IPS-NIHi7 (cell line): ENCODE measurements at regions not wholly inside any gene's neighbourhood (a gene's known extent, or its start where the extent isn't known, plus 50 kb on each side); places are given as distances from the start of the nearest gene placed in this dataset.
"Not testable (repeated sequence)": the region's sequence is repeated elsewhere in the genome, so short reads cannot be mapped to it uniquely, and the experiment has no call there.

Experiments used
- DNase-seq: peaks from one replicate; pipeline ENCODE4 v3.0.0; 2012; ENCODE audit warnings: mixed read lengths; ENCODE audit errors: extremely low spot score

GRCh38 chrX:125198546-125198945, 121.1 kb upstream of the TEX13C start:
- no peak for DNase-seq

- DNase-seq = peak; percentile 17
These were observed 117.0 kb upstream of the TEX13C start for GRCh38 chrX:125202591-125203248.

DNA sequence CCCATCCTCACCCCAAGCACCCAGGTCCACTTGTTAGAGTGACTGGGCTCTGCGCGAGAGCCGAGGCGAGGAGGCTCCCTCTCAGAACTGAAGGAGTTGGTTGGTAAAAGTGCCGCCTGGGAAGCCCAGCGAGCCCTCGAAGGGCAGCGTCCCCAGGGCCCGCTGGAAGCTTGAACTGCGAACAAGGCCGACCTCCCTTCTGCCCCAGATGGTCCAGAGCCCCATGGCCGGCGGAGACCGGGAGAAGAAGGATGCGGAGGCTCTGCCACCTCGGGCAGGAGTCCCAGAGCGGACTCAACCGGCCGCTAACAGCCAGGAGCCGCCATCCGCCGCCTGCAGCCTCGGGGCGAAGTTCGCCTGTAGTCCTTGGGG, 116.3 kb upstream of the TEX13C start:
- DNase-seq = peak; percentile 28

- DNase-seq = peak; percentile 37
These were observed 115.7 kb upstream of the TEX13C start for GRCh38 chrX:125203737-125204578.

DNA sequence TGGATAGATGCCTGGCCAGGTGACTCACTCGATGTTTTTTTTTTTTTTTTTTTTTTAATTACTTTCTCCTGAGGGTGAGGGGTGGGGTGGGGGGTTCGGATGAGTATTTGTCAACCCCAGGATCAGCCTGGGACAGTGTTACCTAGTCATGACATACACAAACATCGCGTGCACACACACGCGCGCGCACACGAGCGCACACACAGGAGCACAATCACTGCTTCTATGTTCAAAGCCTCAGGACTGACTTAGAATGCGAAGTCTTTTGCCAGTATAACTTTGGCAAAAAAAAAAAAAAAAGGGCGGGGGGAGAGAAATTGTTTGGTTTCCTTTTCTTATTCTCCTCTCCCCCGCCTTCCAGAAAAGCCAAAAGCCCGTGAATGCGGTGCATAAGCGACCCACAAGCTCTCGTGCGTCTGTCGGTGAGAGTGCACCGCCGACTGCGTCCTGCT, 115.0 kb upstream of the TEX13C start:
- no peak for DNase-seq

DNA sequence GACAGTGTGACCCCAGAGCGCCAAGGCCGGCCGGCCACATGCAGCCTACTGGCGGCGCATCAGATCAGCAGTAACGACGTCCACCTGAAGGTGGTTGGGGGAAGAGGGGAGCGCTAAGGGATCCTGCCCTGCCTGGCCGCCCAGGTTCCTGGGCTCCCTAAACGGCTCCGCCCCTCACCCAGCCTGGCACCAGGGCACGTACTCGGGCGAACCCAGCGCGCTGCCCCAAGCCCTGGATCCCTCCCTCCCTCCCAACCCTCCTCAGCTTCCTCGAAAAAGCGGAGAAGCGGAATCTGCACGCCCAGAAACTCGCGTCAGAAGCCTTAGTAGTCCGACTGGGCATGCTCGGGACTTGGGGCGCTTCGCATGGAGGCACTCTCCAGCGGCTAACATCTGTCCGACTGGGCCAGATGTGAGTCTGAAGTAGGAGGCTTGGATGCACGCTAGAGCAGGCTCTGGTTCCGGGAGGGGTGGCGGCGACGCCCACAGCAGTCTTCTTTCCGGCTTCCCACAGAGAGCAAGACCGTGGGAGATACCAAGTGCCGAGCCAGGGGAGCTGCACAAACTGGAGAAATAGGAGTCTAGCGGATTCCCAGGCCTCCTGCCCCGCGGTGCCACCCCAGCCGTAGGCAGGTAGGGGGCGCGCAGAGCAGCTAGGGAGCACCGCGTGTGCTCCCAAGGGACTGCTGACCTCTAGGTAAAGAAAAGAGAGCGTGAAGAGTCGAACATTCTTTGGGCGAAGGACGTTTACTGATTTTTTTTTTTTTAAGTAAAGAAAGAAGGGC, 114.3 kb upstream of the TEX13C start:
- DNase-seq = peak; percentile 74

DNA sequence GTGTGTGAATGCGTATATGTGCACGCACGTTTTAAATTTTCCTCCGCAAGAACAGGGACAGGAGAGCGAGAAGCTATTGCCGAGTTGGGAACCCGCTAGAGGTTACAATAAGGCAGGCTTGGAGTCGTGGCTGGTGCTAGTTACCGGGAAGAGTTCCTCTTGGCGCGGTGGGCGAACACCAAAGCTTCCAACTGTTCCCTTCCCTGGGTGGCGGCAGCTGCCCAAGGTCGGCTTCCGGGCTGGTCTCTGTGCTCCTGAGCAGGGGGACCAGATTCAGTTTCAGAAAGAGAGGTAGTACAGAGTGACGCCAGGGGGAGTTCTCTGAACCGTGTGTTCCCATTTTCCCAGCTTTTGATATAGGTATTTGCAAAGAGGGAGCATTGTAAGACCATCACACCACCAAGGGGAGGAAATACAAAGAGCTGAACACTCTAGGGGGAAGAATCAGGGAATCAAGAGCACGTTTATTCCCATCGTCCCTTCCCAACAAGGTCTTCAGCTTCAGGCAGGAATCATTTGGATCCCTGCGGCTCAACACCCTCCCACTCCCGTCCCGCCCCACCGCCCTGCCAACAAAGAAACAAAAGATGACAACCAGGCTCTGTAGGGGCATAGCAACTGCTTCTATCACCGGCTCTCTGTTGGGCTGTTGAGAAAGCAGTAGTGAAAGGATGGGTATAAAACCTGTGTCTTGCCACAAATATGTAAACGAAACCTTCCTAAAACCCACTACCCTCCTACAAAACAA, 113.6 kb upstream of the TEX13C start:
- peak; percentile 64 for DNase-seq

DNA sequence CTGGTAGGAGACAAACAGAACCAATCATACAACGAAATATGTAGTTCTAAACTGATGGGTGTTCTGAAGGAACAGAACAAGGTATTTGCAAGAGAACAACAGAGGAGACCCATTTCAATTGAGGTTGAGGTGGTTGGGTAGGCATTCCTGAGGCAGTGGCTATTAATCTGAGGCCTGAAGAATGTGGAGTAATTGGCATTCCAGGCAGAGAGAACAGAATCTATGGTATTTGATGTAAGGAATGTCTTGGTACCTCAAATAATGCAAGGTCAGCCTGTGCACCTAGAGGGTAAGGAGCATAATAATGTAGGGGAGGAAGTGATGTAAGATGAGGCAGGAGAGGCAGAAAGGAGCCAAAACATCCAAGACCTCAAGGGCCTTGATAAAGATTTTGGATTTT, 109.5 kb upstream of the TEX13C start:
- peak; percentile 12 for DNase-seq

DNA sequence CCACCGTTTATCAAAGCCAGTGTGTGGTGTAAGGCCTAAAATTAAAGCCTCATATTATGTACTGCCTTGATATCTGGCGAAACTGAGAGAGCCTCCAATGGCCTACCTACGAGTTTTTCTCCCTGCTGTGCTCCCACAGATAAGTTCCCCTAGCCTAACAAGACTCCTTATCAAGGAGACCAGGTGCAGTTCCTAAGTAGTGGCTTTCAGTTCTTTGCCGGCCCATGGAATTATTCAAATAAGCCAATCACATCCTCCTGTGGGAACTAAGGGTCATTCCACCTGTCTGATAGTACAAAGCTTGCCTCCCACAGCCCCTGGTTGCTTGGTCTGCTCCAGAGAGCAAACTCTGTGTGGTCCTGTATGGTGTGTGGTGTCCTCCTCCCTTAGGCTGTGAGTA, 99.8 kb upstream of the TEX13C start:
- DNase-seq = no peak

DNA sequence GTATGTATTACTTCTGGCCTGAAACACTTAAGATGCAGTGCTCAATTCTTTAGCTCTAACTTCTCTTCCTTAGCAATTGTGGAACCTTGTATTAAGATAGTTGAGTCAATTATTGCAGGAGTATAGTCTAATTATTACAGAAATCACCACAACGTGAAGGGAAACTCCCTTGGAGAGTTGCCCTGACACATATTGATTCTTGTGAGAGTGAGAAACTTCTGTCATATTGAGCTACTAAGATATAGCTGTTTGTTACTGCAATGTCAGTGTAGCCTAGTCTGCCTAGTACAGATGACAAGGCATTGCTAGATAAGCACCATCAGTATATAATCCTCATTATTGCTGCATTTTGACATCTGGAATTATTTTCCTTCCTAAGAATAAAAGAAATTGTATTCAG, 82.7 kb upstream of the TEX13C start:
- no peak for DNase-seq

DNA sequence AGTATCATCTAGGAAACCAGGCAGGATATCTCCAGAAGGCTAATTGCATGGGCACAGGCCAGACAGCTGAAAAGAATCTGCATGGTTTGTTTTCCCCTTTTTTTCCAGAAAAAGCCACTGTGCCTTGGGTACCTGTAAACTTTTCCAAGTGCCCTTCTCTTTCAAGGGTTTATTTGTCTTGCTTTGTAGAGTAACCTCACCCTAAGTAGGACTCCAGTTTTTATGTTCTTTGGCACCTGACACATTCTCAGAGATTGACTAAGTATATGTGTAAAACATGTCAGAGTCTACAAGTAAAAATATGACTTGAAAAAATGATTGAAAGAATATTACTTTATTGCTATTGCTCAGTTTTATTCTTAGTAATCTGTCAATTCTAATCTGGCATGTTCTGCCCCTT, 70.7 kb upstream of the TEX13C start:
- no peak for DNase-seq

GRCh38 chrX:125255759-125256158, 63.9 kb upstream of the TEX13C start:
- DNase-seq = not testable (repeated sequence)

GRCh38 chrX:125262836-125263235, 56.8 kb upstream of the TEX13C start:
- no peak for DNase-seq

- no peak for DNase-seq
These were observed 53.5 kb upstream of the TEX13C start for GRCh38 chrX:125266153-125266660.
